GM19324 (cell line): ENCODE measurements at regions not wholly inside any gene's neighbourhood (a gene's known extent, or its start where the extent isn't known, plus 50 kb on each side); places are given as distances from the start of the nearest gene placed in this dataset.
"Not testable (repeated sequence)": the region's sequence is repeated elsewhere in the genome, so short reads cannot be mapped to it uniquely, and the experiment has no call there.

ENCODE experiments used
- ATAC-seq: cut with Tn5 transposase; IDR thresholded peaks from one replicate; pipeline ENCODE4 v1.9.1; 2021; ENCODE audit warnings: mild to moderate bottlenecking, moderate library complexity; ENCODE audit not compliant: unreplicated experiment, low FRiP score

GRCh38 chr16:76713191-76713590 is 436.0 kb downstream of the CNTNAP4 start:
- no peak for ATAC-seq

DNA sequence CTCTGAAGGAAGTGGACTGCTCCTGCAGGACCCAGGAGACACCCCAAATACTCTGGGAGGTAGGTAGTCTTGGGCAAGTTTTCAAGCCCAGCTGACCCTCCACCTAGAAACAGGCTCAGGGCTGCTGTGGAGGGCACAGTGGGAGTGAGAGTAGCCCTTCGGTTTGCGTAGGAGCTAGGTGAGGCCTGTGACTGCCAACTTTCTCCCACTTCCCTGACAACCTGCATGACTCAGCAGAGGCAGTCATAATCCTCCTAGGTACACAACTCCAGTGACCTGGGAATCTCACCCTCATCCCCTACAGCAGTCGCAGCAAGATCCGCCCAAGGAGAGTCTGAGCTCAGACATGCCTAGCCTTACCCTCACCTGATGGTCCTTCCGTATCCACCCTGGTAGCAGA is 439.1 kb downstream of the CNTNAP4 start:
- not testable (repeated sequence) for ATAC-seq

DNA sequence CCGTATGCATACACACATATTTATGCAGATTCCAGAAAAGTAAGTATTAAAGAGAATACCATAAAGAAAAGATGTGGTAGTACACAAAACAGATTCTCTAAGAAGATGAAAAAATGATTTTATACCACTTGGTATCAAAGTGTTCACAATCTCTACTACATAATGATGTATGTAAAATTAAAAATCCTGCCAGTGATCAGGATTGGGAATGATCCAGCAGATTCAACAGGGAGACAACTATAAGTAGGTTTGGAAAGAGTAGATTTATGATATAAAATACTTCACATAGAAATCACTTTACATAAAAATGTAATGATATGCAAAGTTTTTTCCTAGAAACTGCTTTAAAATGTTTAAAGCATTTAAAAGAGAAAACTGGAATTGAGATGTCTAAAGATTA is 447.0 kb downstream of the CNTNAP4 start:
- ATAC-seq = no peak

GRCh38 chr16:76729525-76729924 is 452.3 kb downstream of the CNTNAP4 start:
- ATAC-seq = no peak

GRCh38 chr16:76732894-76733293 is 455.7 kb downstream of the CNTNAP4 start:
- no peak for ATAC-seq

- no peak for ATAC-seq
Measured at GRCh38 chr16:76741623-76742022, 449.4 kb upstream of the MON1B start.

- no peak for ATAC-seq
Measured at GRCh38 chr16:76748461-76749348, 442.3 kb upstream of the MON1B start.

DNA sequence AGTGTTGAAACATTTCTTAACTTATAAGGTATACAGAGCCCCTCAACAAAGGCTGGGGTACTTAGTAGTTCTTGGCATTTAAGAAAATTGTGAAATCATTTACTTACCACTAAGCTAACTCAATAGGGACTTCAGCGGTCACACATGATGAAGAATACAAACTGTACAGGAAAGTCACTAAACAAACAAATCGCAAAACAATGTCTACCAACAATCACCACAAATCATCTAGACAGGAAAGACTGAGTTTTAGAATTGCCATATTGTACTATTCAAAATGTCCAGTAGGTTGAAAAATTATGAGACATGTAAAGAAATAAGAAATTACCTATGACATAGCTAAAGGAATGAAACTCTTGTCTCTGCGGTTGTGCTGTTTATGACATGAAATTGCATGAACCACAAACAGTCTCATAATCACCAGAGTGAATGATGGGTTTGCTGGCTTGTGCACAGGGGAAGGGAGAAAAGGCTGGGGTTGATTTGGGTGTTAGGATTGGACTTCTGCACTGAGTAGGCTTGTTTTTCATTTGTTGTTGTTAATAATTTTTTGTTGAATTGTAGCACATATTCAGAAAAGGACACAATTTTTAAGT is 441.1 kb upstream of the MON1B start:
- ATAC-seq = no peak

GRCh38 chr16:76755496-76755895 is 435.5 kb upstream of the MON1B start:
- ATAC-seq = no peak

GRCh38 chr16:76756423-76756822 is 434.6 kb upstream of the MON1B start:
- ATAC-seq = no peak

DNA sequence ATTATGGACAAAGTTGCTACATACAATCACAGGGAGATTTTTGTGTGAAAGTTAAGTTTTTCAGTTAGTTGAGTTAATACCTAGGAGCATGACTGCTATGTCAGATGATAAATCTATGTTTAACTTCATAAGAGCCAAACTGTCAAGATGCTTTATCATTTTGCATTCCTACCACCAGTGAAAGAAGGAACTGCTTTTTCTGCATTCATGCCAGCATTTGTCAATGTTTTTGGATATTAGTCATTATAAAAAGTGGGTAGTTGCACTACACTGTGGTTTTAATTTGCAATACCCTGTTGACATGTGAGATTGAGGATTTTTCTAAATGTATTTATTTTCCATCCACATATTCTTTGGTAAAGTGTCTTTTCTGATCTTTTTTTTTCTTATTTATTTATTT is 434.0 kb upstream of the MON1B start:
- ATAC-seq = no peak

GRCh38 chr16:76766538-76766937 is 424.5 kb upstream of the MON1B start:
- no peak for ATAC-seq

- ATAC-seq = no peak
Measured at GRCh38 chr16:76768316-76768715, 422.7 kb upstream of the MON1B start.

DNA sequence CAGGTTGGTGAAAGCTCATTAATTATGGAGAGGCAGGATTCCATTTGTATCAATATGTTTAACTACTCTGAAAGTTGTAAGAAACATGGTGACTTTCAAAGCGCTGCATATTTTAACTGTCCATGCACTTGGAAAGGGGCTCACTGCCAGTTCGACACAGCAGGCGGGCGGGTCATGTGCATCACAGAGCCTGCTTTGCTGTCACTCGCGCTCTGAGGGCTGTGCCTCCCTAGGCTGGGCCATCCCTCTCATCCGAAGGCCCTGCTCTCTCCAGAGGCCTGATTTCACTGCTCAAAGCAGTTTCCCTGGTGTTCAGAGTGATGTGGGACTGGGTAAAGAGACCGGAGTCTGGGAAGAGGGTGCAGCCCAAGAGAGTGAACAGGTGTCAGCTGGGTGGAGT is 422.0 kb upstream of the MON1B start:
- no peak for ATAC-seq

GRCh38 chr16:76771216-76771615 is 419.8 kb upstream of the MON1B start:
- ATAC-seq = no peak

DNA sequence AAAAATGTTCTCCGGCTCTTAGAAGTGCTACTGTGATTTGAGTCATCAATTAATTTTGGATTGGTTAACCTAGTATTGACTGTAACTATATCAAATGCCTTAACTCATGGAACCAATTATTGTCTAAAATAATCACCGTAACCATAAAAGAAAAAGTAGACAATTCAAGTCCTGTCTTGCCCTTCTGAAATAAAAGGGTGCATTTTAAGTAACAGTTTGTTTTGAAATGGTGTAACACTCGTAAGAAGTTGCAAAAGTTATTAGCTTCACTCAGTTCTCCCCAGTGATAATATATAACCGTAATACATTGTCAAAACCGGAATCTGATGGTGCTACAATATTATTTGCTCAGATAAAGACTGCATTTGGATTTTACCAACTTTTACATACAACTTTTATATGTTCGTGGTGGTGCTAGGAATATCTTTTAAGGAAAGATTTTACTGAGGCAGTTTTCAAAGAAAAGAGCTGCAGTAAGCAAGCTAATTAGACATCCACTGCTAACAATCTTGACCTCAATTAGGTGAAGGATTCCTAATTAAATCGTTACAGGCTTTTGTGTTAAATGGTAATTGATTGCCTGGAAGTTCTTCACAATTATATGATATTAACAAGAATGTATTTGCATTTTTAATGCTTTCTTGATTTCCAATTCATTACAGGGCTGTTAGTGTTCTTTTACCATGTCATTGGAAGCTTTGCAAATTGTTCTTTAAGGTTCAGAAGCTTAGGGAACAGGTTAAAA is 413.1 kb upstream of the MON1B start:
- ATAC-seq = no peak

- ATAC-seq = no peak
Measured at GRCh38 chr16:76780556-76780955, 410.4 kb upstream of the MON1B start.

- ATAC-seq = no peak
Measured at GRCh38 chr16:76784530-76784929, 406.5 kb upstream of the MON1B start.

GRCh38 chr16:76787394-76787793 is 403.6 kb upstream of the MON1B start:
- no peak for ATAC-seq

GRCh38 chr16:76791151-76791550 is 399.8 kb upstream of the MON1B start:
- ATAC-seq = no peak

GRCh38 chr16:76796416-76796815 is 394.6 kb upstream of the MON1B start:
- ATAC-seq = no peak
